ENCODE measurements at regions not wholly inside any gene's neighbourhood (a gene's known extent, or its start where the extent isn't known, plus 50 kb on each side); places are given as distances from the start of the nearest gene placed in this dataset.

DNA sequence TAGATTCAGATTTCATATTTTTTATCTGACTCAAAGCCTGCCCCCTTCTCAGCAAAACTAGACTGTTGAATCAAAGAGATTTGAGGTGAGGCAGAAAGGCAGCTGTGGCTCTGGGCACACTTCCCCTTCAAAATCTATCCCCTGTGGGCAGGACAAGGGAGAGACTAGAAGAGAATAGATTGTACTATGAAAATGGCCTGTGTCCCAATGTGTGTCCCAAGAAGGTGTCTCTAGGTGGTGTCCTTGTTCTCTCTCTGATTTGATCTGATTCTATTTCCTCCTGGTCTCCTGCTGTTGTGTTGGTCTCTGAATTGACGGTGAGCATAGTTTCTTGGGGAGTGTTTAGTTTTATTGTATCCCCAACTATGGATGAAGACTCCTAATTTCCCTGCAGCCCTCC, 565.8 kb upstream of the ATP2B1 start:
- H2AFZ ChIP-seq (ENCODE audit: low read depth, low read length) = no peak overlapping the region

DNA sequence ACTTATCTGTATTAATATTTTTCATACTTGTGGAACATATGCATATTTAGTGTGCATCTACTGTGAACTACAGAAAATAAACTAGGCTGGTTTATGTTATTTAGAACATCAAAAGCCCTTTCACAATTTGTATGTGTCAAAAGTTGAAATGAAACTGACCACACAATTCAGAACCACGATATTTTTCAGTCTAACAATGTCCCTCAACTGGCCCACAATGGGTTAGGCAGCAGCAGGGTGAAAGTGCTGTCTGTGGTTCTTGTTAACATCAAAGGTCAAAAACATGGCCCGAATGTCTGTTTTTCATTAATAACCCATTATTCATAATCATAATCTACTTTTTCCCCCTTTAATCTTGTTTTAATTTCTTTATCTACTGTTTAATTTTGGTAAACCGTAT, 559.9 kb upstream of the ATP2B1 start:
- no peaks in the 10 kb centered on the region for H3K27me3 ChIP-seq (ENCODE audit: insufficient read depth, low read depth, low read length)
- no peak overlapping the region for H3K4me2 ChIP-seq (ENCODE audit: low read length)
- H3K79me2 ChIP-seq (replicated peaks; ENCODE audit: insufficient read depth, low read length) = no peaks in the 10 kb centered on the region
- no peaks in the 10 kb centered on the region for H3K9me2 ChIP-seq (ENCODE audit: insufficient read depth, low read length)
- no peak overlapping the region for H2AFZ ChIP-seq (ENCODE audit: low read depth, low read length)
- no peaks in the 10 kb centered on the region for H3K9me3 ChIP-seq (ENCODE audit: low read length)
- no peaks in the 10 kb centered on the region for H4K20me1 ChIP-seq (ENCODE audit: insufficient read depth)
- H3K4me3 ChIP-seq (ENCODE audit: low read length) = no peak overlapping the region
- TF ChIP-seq EZH2 (IDR thresholded peaks at IDR 0.05; ENCODE audit: borderline replicate concordance, insufficient read depth, low read length, poor library complexity, severe bottlenecking) = no peak
- H3K9ac ChIP-seq (ENCODE audit: low read length) = no peak overlapping the region
- no peaks in the 10 kb centered on the region for H3F3A ChIP-seq (ENCODE audit: insufficient read depth, low read length, poor library complexity, severe bottlenecking)
- no peak overlapping the region for H3K27ac ChIP-seq (ENCODE audit: low read length)
- no peaks in the 10 kb centered on the region for H3K36me3 ChIP-seq (ENCODE audit: insufficient read depth, low read length)

More for the DNA sequence above, 565.8 kb upstream of the ATP2B1 start:
- no peaks in the 10 kb centered on the region for H3K27me3 ChIP-seq (ENCODE audit: insufficient read depth, low read depth, low read length)
- H4K20me1 ChIP-seq (ENCODE audit: insufficient read depth) = no peaks in the 10 kb centered on the region
- no peak overlapping the region for H3K27ac ChIP-seq (ENCODE audit: low read length)
- no peaks in the 10 kb centered on the region for H3K36me3 ChIP-seq (ENCODE audit: insufficient read depth, low read length)
- no peaks in the 10 kb centered on the region for H3K9me2 ChIP-seq (ENCODE audit: insufficient read depth, low read length)
- H3K4me2 ChIP-seq (ENCODE audit: low read length) = no peak overlapping the region
- TF ChIP-seq, protein P1, sequence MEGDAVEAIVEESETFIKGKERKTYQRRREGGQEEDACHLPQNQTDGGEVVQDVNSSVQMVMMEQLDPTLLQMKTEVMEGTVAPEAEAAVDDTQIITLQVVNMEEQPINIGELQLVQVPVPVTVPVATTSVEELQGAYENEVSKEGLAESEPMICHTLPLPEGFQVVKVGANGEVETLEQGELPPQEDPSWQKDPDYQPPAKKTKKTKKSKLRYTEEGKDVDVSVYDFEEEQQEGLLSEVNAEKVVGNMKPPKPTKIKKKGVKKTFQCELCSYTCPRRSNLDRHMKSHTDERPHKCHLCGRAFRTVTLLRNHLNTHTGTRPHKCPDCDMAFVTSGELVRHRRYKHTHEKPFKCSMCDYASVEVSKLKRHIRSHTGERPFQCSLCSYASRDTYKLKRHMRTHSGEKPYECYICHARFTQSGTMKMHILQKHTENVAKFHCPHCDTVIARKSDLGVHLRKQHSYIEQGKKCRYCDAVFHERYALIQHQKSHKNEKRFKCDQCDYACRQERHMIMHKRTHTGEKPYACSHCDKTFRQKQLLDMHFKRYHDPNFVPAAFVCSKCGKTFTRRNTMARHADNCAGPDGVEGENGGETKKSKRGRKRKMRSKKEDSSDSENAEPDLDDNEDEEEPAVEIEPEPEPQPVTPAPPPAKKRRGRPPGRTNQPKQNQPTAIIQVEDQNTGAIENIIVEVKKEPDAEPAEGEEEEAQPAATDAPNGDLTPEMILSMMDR (IDR thresholded peaks at IDR 0.05; ENCODE audit: poor library complexity, severe bottlenecking) = no peak
- no peaks in the 10 kb centered on the region for H3K79me2 ChIP-seq (replicated peaks; ENCODE audit: insufficient read depth, low read length)
- no peaks in the 10 kb centered on the region for H3F3A ChIP-seq (ENCODE audit: insufficient read depth, low read length, poor library complexity, severe bottlenecking)
- no peaks in the 10 kb centered on the region for H3K9me3 ChIP-seq (ENCODE audit: low read length)
- H3K9ac ChIP-seq (ENCODE audit: low read length) = no peak overlapping the region
- H3K4me3 ChIP-seq (ENCODE audit: low read length) = no peak overlapping the region

DNA sequence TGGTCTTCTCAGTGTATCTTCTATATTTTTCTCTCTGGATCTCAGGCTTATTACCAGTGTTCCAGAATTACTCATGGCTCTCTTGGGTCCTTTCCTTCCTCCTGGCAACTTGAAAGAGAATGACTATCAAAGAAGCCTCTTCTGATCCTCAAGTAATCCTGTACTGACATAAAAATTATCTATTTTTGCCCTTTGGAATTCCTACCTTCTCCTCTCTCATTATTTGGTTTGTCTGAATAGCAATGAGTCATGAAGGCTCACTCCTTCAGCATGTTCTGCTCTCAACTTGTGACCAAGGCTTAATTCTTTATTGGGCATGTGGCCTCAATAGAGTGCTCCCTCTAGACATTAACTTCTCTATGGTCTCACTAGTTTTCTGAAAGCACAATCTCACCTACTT, 553.6 kb upstream of the ATP2B1 start:
- Histone ChIP-seq H3K9me3 (ENCODE audit: low read length) (no peaks in the 10 kb centered on the region), H3K36me3 (ENCODE audit: insufficient read depth, low read length) (no peaks in the 10 kb centered on the region), H3K79me2 (replicated peaks; ENCODE audit: insufficient read depth, low read length) (no peaks in the 10 kb centered on the region), H3F3A (ENCODE audit: insufficient read depth, low read length, poor library complexity, severe bottlenecking) (no peaks in the 10 kb centered on the region), H4K20me1 (ENCODE audit: insufficient read depth) (no peaks in the 10 kb centered on the region), H2AFZ (ENCODE audit: low read depth, low read length) (no peak overlapping the region), H3K4me2 (ENCODE audit: low read length) (no peak overlapping the region), H3K4me3 (ENCODE audit: low read length) (no peak overlapping the region), H3K9me2 (ENCODE audit: insufficient read depth, low read length) (no peaks in the 10 kb centered on the region), H3K27me3 (ENCODE audit: insufficient read depth, low read depth, low read length) (no peaks in the 10 kb centered on the region), H3K27ac (ENCODE audit: low read length) (no peak overlapping the region), H3K9ac (ENCODE audit: low read length) (no peak overlapping the region)
- TF ChIP-seq EP300 (conservative IDR thresholded peaks at IDR 0.05; ENCODE audit: poor library complexity, severe bottlenecking) = no peak
- TF ChIP-seq RAD21 (conservative IDR thresholded peaks at IDR 0.05) = no peak
- TF ChIP-seq, protein P1 (IDR thresholded peaks at IDR 0.05; ENCODE audit: poor library complexity, severe bottlenecking) = no peak
- no peak for TF ChIP-seq EZH2 (IDR thresholded peaks at IDR 0.05; ENCODE audit: borderline replicate concordance, insufficient read depth, low read length, poor library complexity, severe bottlenecking)
- TF ChIP-seq SMC3 (conservative IDR thresholded peaks at IDR 0.05; ENCODE audit: poor library complexity) = no peak
- TF ChIP-seq TAF1 (IDR thresholded peaks at IDR 0.05; ENCODE audit: low read depth) = no peak
- no peak for TF ChIP-seq MXI1 (conservative IDR thresholded peaks at IDR 0.05; ENCODE audit: poor library complexity, severe bottlenecking)
- TF ChIP-seq, protein P2, sequence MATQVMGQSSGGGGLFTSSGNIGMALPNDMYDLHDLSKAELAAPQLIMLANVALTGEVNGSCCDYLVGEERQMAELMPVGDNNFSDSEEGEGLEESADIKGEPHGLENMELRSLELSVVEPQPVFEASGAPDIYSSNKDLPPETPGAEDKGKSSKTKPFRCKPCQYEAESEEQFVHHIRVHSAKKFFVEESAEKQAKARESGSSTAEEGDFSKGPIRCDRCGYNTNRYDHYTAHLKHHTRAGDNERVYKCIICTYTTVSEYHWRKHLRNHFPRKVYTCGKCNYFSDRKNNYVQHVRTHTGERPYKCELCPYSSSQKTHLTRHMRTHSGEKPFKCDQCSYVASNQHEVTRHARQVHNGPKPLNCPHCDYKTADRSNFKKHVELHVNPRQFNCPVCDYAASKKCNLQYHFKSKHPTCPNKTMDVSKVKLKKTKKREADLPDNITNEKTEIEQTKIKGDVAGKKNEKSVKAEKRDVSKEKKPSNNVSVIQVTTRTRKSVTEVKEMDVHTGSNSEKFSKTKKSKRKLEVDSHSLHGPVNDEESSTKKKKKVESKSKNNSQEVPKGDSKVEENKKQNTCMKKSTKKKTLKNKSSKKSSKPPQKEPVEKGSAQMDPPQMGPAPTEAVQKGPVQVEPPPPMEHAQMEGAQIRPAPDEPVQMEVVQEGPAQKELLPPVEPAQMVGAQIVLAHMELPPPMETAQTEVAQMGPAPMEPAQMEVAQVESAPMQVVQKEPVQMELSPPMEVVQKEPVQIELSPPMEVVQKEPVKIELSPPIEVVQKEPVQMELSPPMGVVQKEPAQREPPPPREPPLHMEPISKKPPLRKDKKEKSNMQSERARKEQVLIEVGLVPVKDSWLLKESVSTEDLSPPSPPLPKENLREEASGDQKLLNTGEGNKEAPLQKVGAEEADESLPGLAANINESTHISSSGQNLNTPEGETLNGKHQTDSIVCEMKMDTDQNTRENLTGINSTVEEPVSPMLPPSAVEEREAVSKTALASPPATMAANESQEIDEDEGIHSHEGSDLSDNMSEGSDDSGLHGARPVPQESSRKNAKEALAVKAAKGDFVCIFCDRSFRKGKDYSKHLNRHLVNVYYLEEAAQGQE (IDR thresholded peaks at IDR 0.05; ENCODE audit: borderline replicate concordance) = no peak
- no peak for TF ChIP-seq POLR2AphosphoS5 (IDR thresholded peaks at IDR 0.05)

Data from neural cell (in vitro differentiated cells).